Loucy (cell line): ENCODE measurements at regions not wholly inside any gene's neighbourhood (a gene's known extent, or its start where the extent isn't known, plus 50 kb on each side); places are given as distances from the start of the nearest gene placed in this dataset.

Source experiments
- H2AFZ ChIP-seq: fragments of 200-600 bp; sonication (generic); 2 replicates; pipeline ENCODE4 v1.6.0; 2016; ENCODE audit warnings: antibody characterized with exemption, mild to moderate bottlenecking, low read length, moderate library complexity
- H3F3A ChIP-seq: fragments of 200-600 bp; 2 replicates; pipeline ENCODE4 v1.6.0; 2016; ENCODE audit warnings: antibody characterized with exemption, low read depth, mild to moderate bottlenecking
- H3K27me3 ChIP-seq: fragments of 200-600 bp; sonication (generic); 2 replicates; pipeline ENCODE4 v1.6.1; 2014; ENCODE audit warnings: low read length, mild to moderate bottlenecking; ENCODE audit not compliant: insufficient read depth, poor library complexity, severe bottlenecking
- H3K36me3 ChIP-seq: fragments of 200-600 bp; sonication (generic); 2 replicates; pipeline ENCODE4 v1.6.1; 2016; ENCODE audit warnings: low read length; ENCODE audit not compliant: insufficient read depth
- H3K4me1 ChIP-seq: fragments of 200-600 bp; sonication (generic); 2 replicates; pipeline ENCODE4 v1.5.1; 2014; ENCODE audit warnings: low read length, mild to moderate bottlenecking; ENCODE audit not compliant: insufficient read depth, poor library complexity, severe bottlenecking
- H3K4me2 ChIP-seq: fragments of 200-600 bp; sonication (generic); 2 replicates; pipeline ENCODE4 v1.6.0; 2014; ENCODE audit warnings: antibody characterized with exemption, low read length, low read depth, mild to moderate bottlenecking; ENCODE audit not compliant: poor library complexity, severe bottlenecking
- H3K4me3 ChIP-seq: fragments of 200-600 bp; sonication (generic); 2 replicates; pipeline ENCODE4 v1.5.1; 2014; ENCODE audit warnings: low read length, mild to moderate bottlenecking, mixed read lengths; ENCODE audit not compliant: poor library complexity, severe bottlenecking
- H3K79me2 ChIP-seq: fragments of 200-600 bp; sonication (generic); 2 replicates; pipeline ENCODE4 v1.6.1; 2014; ENCODE audit warnings: low read length; ENCODE audit not compliant: insufficient read depth
- H3K9ac ChIP-seq: fragments of 200-600 bp; sonication (generic); 2 replicates; pipeline ENCODE4 v1.6.0; 2014; ENCODE audit warnings: mild to moderate bottlenecking, low read depth, low read length, moderate library complexity; ENCODE audit not compliant: poor library complexity, severe bottlenecking
- H3K9me2 ChIP-seq: fragments of 200-600 bp; sonication (generic); replicated peaks from 2 replicates; pipeline ENCODE4 v1.6.1; 2016; ENCODE audit warnings: low read depth, low read length, mixed read lengths
- H3K9me3 ChIP-seq: fragments of 200-600 bp; sonication (generic); 2 replicates; pipeline ENCODE4 v1.6.1; 2014; ENCODE audit warnings: mild to moderate bottlenecking, antibody characterized with exemption, low read length, low read depth; ENCODE audit not compliant: insufficient read depth
- H4K20me1 ChIP-seq: fragments of 200-600 bp; sonication (generic); 2 replicates; pipeline ENCODE4 v1.6.0; 2014; ENCODE audit warnings: antibody characterized with exemption, low read length, mild to moderate bottlenecking; ENCODE audit not compliant: insufficient read depth, poor library complexity, severe bottlenecking
- CTCF ChIP-seq: fragments of 200-600 bp; sonication (generic); conservative IDR thresholded peaks from 2 replicates; pipeline ENCODE4 v1.5.1; 2014; ENCODE audit warnings: mild to moderate bottlenecking, antibody characterized with exemption, low read length
- EZH2phosphoT487 ChIP-seq: fragments of 200-600 bp; IDR thresholded peaks from 2 replicates; pipeline ENCODE4 v1.6.1; 2018; ENCODE audit warnings: antibody characterized with exemption, mild to moderate bottlenecking, moderate library complexity, borderline replicate concordance

GRCh38 chr13:50522506-50522905 lies 321.0 kb downstream of the DLEU7 start:
- no peak for TF ChIP-seq CTCF
- no peak for TF ChIP-seq EZH2phosphoT487

GRCh38 chr13:50523307-50523706 lies 320.2 kb downstream of the DLEU7 start:
- H4K20me1 ChIP-seq = no peaks in the 10 kb centered on the region
- no peak for TF ChIP-seq CTCF
- TF ChIP-seq EZH2phosphoT487 = no peak
- no peak overlapping the region for H2AFZ ChIP-seq
- H3F3A ChIP-seq = no peaks in the 10 kb centered on the region
- H3K9me3 ChIP-seq = no peaks in the 10 kb centered on the region
- H3K27me3 ChIP-seq = no peaks in the 10 kb centered on the region
- no peak overlapping the region for H3K4me2 ChIP-seq
- H3K9me2 ChIP-seq = no peaks in the 10 kb centered on the region
- peaks cover 44% of the 10 kb centered on the region for H3K4me1 ChIP-seq
- no peak overlapping the region for H3K9ac ChIP-seq
- peaks cover 4% of the 10 kb centered on the region; the same call in 1 of the 2 replicates for H3K79me2 ChIP-seq
- H3K4me3 ChIP-seq = no peak overlapping the region
- H3K36me3 ChIP-seq = no peaks in the 10 kb centered on the region

More at GRCh38 chr13:50522506-50522905, 321.0 kb downstream of the DLEU7 start:
- Histone ChIP-seq H3F3A (no peaks in the 10 kb centered on the region), H2AFZ (no peak overlapping the region), H3K4me3 (no peak overlapping the region), H3K9me2 (no peaks in the 10 kb centered on the region), H3K9me3 (no peaks in the 10 kb centered on the region), H3K27me3 (no peaks in the 10 kb centered on the region), H3K79me2 (peaks cover 4% of the 10 kb centered on the region; the same call in 1 of the 2 replicates), H3K9ac (no peak overlapping the region), H3K36me3 (no peaks in the 10 kb centered on the region), H4K20me1 (no peaks in the 10 kb centered on the region), H3K4me2 (no peak overlapping the region), H3K4me1 (peaks cover 39% of the 10 kb centered on the region)

- Histone ChIP-seq H3K9me3 (no peaks in the 10 kb centered on the region), H3K4me1 (peaks cover 49% of the 10 kb centered on the region)
These were observed 318.9 kb downstream of the DLEU7 start for GRCh38 chr13:50524560-50524959.

More at GRCh38 chr13:50524560-50524959, 318.9 kb downstream of the DLEU7 start:
- Histone ChIP-seq H3K4me2 (no peak overlapping the region), H3K9me2 (no peaks in the 10 kb centered on the region), H3K9ac (no peak overlapping the region), H3K79me2 (peaks cover 4% of the 10 kb centered on the region; the same call in 1 of the 2 replicates), H4K20me1 (no peaks in the 10 kb centered on the region), H3F3A (no peaks in the 10 kb centered on the region), H3K36me3 (no peaks in the 10 kb centered on the region), H3K27me3 (no peaks in the 10 kb centered on the region), H3K4me3 (no peak overlapping the region), H2AFZ (no peak overlapping the region)
- TF ChIP-seq CTCF (no peak), EZH2phosphoT487 (no peak)
